Activated CD4-positive, alpha-beta memory T cell treated with anti-CD3 and anti-CD28 coated beads for 36 hours (primary cell): ENCODE measurements at regions not wholly inside any gene's neighbourhood (a gene's known extent, or its start where the extent isn't known, plus 50 kb on each side); places are given as distances from the start of the nearest gene placed in this dataset.
"Not testable (repeated sequence)": the region's sequence is repeated elsewhere in the genome, so short reads cannot be mapped to it uniquely, and the experiment has no call there.

ENCODE experiments used
- CTCF ChIA-PET: fragments of 350-600 bp; sonication (Branson Sonifier 250); formaldehyde crosslinking; loops from one replicate; lab custom pipeline; 2021; ENCODE audit warnings: antibody characterized with exemption, inconsistent platforms; lab: Charles Lee
- POLR2A ChIA-PET: fragments of 350-600 bp; sonication (Branson Sonifier 250); formaldehyde crosslinking; loops from one replicate; lab custom pipeline; 2021; ENCODE audit warnings: antibody characterized with exemption; lab: Charles Lee
- DNase-seq: peaks from one replicate; pipeline ENCODE4 v3.0.0-alpha.2; 2020
- H3K27ac Mint-ChIP-seq: one replicate; pipeline ENCODE4 v1.8.0; 2021; ENCODE audit warnings: mixed read lengths
- H3K27me3 Mint-ChIP-seq: one replicate; pipeline ENCODE4 v1.8.0; 2021; ENCODE audit warnings: mixed read lengths
- H3K36me3 Mint-ChIP-seq: one replicate; pipeline ENCODE4 v1.8.0; 2021; ENCODE audit warnings: mixed read lengths
- H3K4me1 Mint-ChIP-seq: one replicate; pipeline ENCODE4 v1.8.0; 2021; ENCODE audit warnings: low read depth, mixed read lengths
- H3K4me3 Mint-ChIP-seq: one replicate; pipeline ENCODE4 v1.8.0; 2021; ENCODE audit warnings: mild to moderate bottlenecking, mixed read lengths
- H3K9me3 Mint-ChIP-seq: one replicate; pipeline ENCODE4 v1.8.0; 2021; ENCODE audit warnings: mixed read lengths
- intact Hi-C: fragments of 100-400 bp; cut with micrococcal nuclease; formaldehyde crosslinking; loops from one replicate; pipeline ENCODE4 v1.15.1; 2023

- peaks cover 34% of the 10 kb centered on the region for H3K36me3 Mint-ChIP-seq
- H3K4me3 Mint-ChIP-seq, intact Hi-C loops, DNase-seq, H3K27me3 Mint-ChIP-seq, H3K9me3 Mint-ChIP-seq: not testable (repeated sequence)
- H3K27ac Mint-ChIP-seq, result peak overlapping the region; percentile 97
- POLR2A ChIA-PET, result interaction anchor here (1.1 kb wide), 1 partner anchor 15 kb away, joined by 3 read pairs; no protein-coding TSS in a partner anchor
- peaks cover 91% of the 10 kb centered on the region for H3K4me1 Mint-ChIP-seq
- CTCF ChIA-PET, result interaction anchor here (1.8 to 3.1 kb wide), 3 partner anchors 11 to 57 kb away, joined by 5 to 30 read pairs (median 11); no protein-coding TSS in a partner anchor
Measured at GRCh38 chr10:30697221-30697620, 67.7 kb upstream of the LYZL2 start.

- H3K9me3 Mint-ChIP-seq, DNase-seq, H3K27me3 Mint-ChIP-seq, intact Hi-C loops: not testable (repeated sequence)
- ChIA-PET POLR2A (interaction anchor here (0.7 to 2.7 kb wide), 4 partner anchors 8 to 14 kb away, joined by 3 to 19 read pairs (median 5); no protein-coding TSS in a partner anchor), CTCF (interaction anchor here (0.7 to 3.1 kb wide), 6 partner anchors 10 to 1112 kb away, joined by 3 to 30 read pairs (median 6); no protein-coding TSS in a partner anchor)
- Mint-ChIP-seq H3K4me3 (peak overlapping the region; percentile 38), H3K27ac (peak overlapping the region; percentile 97), H3K4me1 (peaks cover 91% of the 10 kb centered on the region), H3K36me3 (peaks cover 35% of the 10 kb centered on the region)
Measured at GRCh38 chr10:30696416-30697185, 67.0 kb upstream of the LYZL2 start.

- not testable (repeated sequence) for H3K27me3 Mint-ChIP-seq, H3K9me3 Mint-ChIP-seq
- Mint-ChIP-seq H3K36me3 (peaks cover 40% of the 10 kb centered on the region), H3K4me3 (peak overlapping the region; percentile 42), H3K27ac (peak overlapping the region; percentile 97), H3K4me1 (peaks cover 89% of the 10 kb centered on the region)
- ChIA-PET CTCF (interaction anchor here (0.7 to 3.1 kb wide), 5 partner anchors 9 to 1113 kb away, joined by 3 to 30 read pairs (median 3); no protein-coding TSS in a partner anchor), POLR2A (interaction anchor here (0.7 to 2.7 kb wide), 7 partner anchors 8 to 20 kb away, joined by 3 to 19 read pairs (median 3); no protein-coding TSS in a partner anchor)
- intact Hi-C loops, result loop anchor here (1.0 kb wide), 2 partner anchors 8 to 10 kb away; no protein-coding TSS in a partner anchor
- DNase-seq, result peak; percentile 91
Measured at GRCh38 chr10:30695481-30696236, 66.1 kb upstream of the LYZL2 start.

GRCh38 chr10:30694518-30695228 is 65.1 kb upstream of the LYZL2 start:
- peak; percentile 62 for DNase-seq
- Mint-ChIP-seq H3K4me3 (no peak overlapping the region), H3K36me3 (peaks cover 37% of the 10 kb centered on the region), H3K4me1 (peaks cover 79% of the 10 kb centered on the region), H3K27me3 (no peaks in the 10 kb centered on the region), H3K27ac (peak overlapping the region; percentile 97), H3K9me3 (peaks cover 2% of the 10 kb centered on the region)
- intact Hi-C loops, result loop anchor here (1.0 kb wide), 3 partner anchors 7 to 12 kb away; no protein-coding TSS in a partner anchor
- POLR2A ChIA-PET, result interaction anchor here (1.0 to 2.7 kb wide), 7 partner anchors 7 to 19 kb away, joined by 3 to 19 read pairs (median 3); no protein-coding TSS in a partner anchor
- CTCF ChIA-PET, result interaction anchor here (0.7 to 3.1 kb wide), 4 partner anchors 8 to 26 kb away, joined by 3 to 30 read pairs (median 3); no protein-coding TSS in a partner anchor

- H3K4me3 Mint-ChIP-seq, result no peak overlapping the region
- intact Hi-C loops, result no loop called here
- ChIA-PET CTCF (no interaction called here), POLR2A (no interaction called here)
- no peaks in the 10 kb centered on the region for H3K27me3 Mint-ChIP-seq
- peaks cover 72% of the 10 kb centered on the region for H3K4me1 Mint-ChIP-seq
- H3K27ac Mint-ChIP-seq, result peak overlapping the region; percentile 69
- peaks cover 25% of the 10 kb centered on the region for H3K36me3 Mint-ChIP-seq
- DNase-seq, result no peak
- peaks cover 2% of the 10 kb centered on the region for H3K9me3 Mint-ChIP-seq
Measured at GRCh38 chr10:30691639-30692015, 62.1 kb upstream of the LYZL2 start.

GRCh38 chr10:30690948-30691638 is 61.5 kb upstream of the LYZL2 start:
- Mint-ChIP-seq H3K4me1 (peaks cover 72% of the 10 kb centered on the region), H3K36me3 (peaks cover 24% of the 10 kb centered on the region), H3K27ac (peak overlapping the region; percentile 69)
- ChIA-PET CTCF (interaction anchor here (1.1 kb wide), 1 partner anchor 341 kb away, joined by 4 read pairs; the partner anchor contains the start of gene ZNF438), POLR2A (interaction anchor here (1.5 kb wide), 1 partner anchor 11 kb away, joined by 4 read pairs; no protein-coding TSS in a partner anchor)
- DNase-seq, H3K9me3 Mint-ChIP-seq, H3K27me3 Mint-ChIP-seq, H3K4me3 Mint-ChIP-seq, intact Hi-C loops: not testable (repeated sequence)

- peak overlapping the region; percentile 86 for H3K27ac Mint-ChIP-seq
- H3K4me3 Mint-ChIP-seq, result peak overlapping the region; percentile 49
- peaks cover 72% of the 10 kb centered on the region for H3K4me1 Mint-ChIP-seq
- no peaks in the 10 kb centered on the region for H3K9me3 Mint-ChIP-seq
- intact Hi-C loops, result loop anchor here (5.0 kb wide), 2 partner anchors 41 to 299 kb away; no protein-coding TSS in a partner anchor
- H3K27me3 Mint-ChIP-seq, result peaks cover 7% of the 10 kb centered on the region
- H3K36me3 Mint-ChIP-seq, result peaks cover 17% of the 10 kb centered on the region
- POLR2A ChIA-PET, result interaction anchor here (0.8 to 6.1 kb wide), 3 partner anchors 7 to 64 kb away, joined by 3 to 49 read pairs (median 3); no protein-coding TSS in a partner anchor
- DNase-seq, result no peak
- CTCF ChIA-PET, result interaction anchor here (0.7 to 5.7 kb wide), 16 partner anchors 8 to 655 kb away, joined by 3 to 69 read pairs (median 7); partner anchors contain the start of gene ZNF438
Measured at GRCh38 chr10:30688456-30688855, 58.9 kb upstream of the LYZL2 start.

- H3K4me3 Mint-ChIP-seq, result no peak overlapping the region
- H3K27ac Mint-ChIP-seq, result peak overlapping the region; percentile 78
- ChIA-PET CTCF (interaction anchor here (0.7 to 5.7 kb wide), 21 partner anchors 9 to 1121 kb away, joined by 3 to 69 read pairs (median 5); partner anchors contain the start of gene ZNF438), POLR2A (interaction anchor here (0.8 to 6.1 kb wide), 3 partner anchors 8 to 65 kb away, joined by 3 to 49 read pairs (median 3); no protein-coding TSS in a partner anchor)
- H3K9me3 Mint-ChIP-seq, result no peaks in the 10 kb centered on the region
- H3K27me3 Mint-ChIP-seq, result peaks cover 7% of the 10 kb centered on the region
- peaks cover 71% of the 10 kb centered on the region for H3K4me1 Mint-ChIP-seq
- DNase-seq, result peak; percentile 89
- peaks cover 12% of the 10 kb centered on the region for H3K36me3 Mint-ChIP-seq
- intact Hi-C loops, result loop anchor here (1.0 to 5.0 kb wide), 5 partner anchors 8 to 300 kb away; no protein-coding TSS in a partner anchor
Measured at GRCh38 chr10:30687698-30688213, 58.2 kb upstream of the LYZL2 start.

- Mint-ChIP-seq H3K36me3 (peaks cover 5% of the 10 kb centered on the region), H3K27me3 (peaks cover 7% of the 10 kb centered on the region), H3K4me1 (peaks cover 72% of the 10 kb centered on the region), H3K4me3 (peak overlapping the region; percentile 8), H3K27ac (peak overlapping the region; percentile 78), H3K9me3 (no peaks in the 10 kb centered on the region)
- intact Hi-C loops, result loop anchor here (1.0 to 5.0 kb wide), 5 partner anchors 9 to 301 kb away; no protein-coding TSS in a partner anchor
- ChIA-PET POLR2A (interaction anchor here (1.3 to 6.1 kb wide), 4 partner anchors 8 to 17 kb away, joined by 3 to 49 read pairs (median 5); no protein-coding TSS in a partner anchor), CTCF (interaction anchor here (0.9 to 5.7 kb wide), 13 partner anchors 10 to 1122 kb away, joined by 3 to 69 read pairs (median 11); no protein-coding TSS in a partner anchor)
- no peak for DNase-seq
Measured at GRCh38 chr10:30686708-30687107, 57.2 kb upstream of the LYZL2 start.

- intact Hi-C loops, result loop anchor here (5.0 kb wide), 1 partner anchor 419 kb away; no protein-coding TSS in a partner anchor
- POLR2A ChIA-PET, result interaction anchor here (6.1 kb wide), 1 partner anchor 20 kb away, joined by 49 read pairs; no protein-coding TSS in a partner anchor
- Mint-ChIP-seq H3K4me3 (peak overlapping the region; percentile 16), H3K4me1 (peaks cover 84% of the 10 kb centered on the region), H3K36me3 (peaks cover 5% of the 10 kb centered on the region), H3K27ac (peak overlapping the region; percentile 92), H3K27me3 (peaks cover 15% of the 10 kb centered on the region), H3K9me3 (peaks cover 16% of the 10 kb centered on the region)
- CTCF ChIA-PET, result interaction anchor here (1.3 kb wide), 1 partner anchor 12 kb away, joined by 3 read pairs; no protein-coding TSS in a partner anchor
- no peak for DNase-seq
Measured at GRCh38 chr10:30683496-30683895, 53.9 kb upstream of the LYZL2 start.
